ENCODE measurements at regions not wholly inside any gene's neighbourhood (a gene's known extent, or its start where the extent isn't known, plus 50 kb on each side); places are given as distances from the start of the nearest gene placed in this dataset.

GRCh38 chr12:13606290-13606689 is 375.1 kb downstream of the GRIN2B start:
- H3K9me1 ChIP-seq (ENCODE audit: insufficient read depth, low read length): no peaks in the 10 kb centered on the region
- H3K4me1 ChIP-seq (ENCODE audit: control insufficient read depth, insufficient read depth, low read length): no peaks in the 10 kb centered on the region
- no peak overlapping the region for H2AK5ac ChIP-seq (ENCODE audit: low read depth, low read length)
- H2AK9ac ChIP-seq (replicated peaks; ENCODE audit: low read depth, low read length, poor library complexity): no peak overlapping the region
- no peak overlapping the region for H3K4me2 ChIP-seq (ENCODE audit: low read depth, low read length)
- intact Hi-C loops (cut with micrococcal nuclease) (no loop called here), in situ Hi-C loops (cut with MboI; ENCODE audit: low sequenced_read_pairs) (no loop called here), dilution Hi-C loops (cut with HindIII; ENCODE audit: low sequenced_read_pairs, unreplicated experiment) (no loop called here)
- no peak overlapping the region for H3K27ac ChIP-seq (ENCODE audit: insufficient read depth, low read length)
- no peak overlapping the region for H2BK5ac ChIP-seq (ENCODE audit: low read depth, low read length, poor library complexity, severe bottlenecking)
- BruUV-seq (replicated peaks): no TSS peak
- H3K36me3 ChIP-seq (ENCODE audit: control insufficient read depth, insufficient read depth, low read length): no peaks in the 10 kb centered on the region
- no peaks in the 10 kb centered on the region for H4K20me1 ChIP-seq (ENCODE audit: insufficient read depth, low read length)
- H3K79me1 ChIP-seq (ENCODE audit: low read depth in 1 of 2, low read length in 2 of 2): no peaks in the 10 kb centered on the region
- H4K8ac ChIP-seq (ENCODE audit: low read depth in 2 of 2, low read length in 2 of 2): no peak overlapping the region
- no peak overlapping the region for H3K4me3 ChIP-seq (ENCODE audit: insufficient read depth, low read depth, low read length)
- WGBS, 2 experiments (ENCODE audit: extremely low coverage in 2 of 2, insufficient read length in 1 of 2): no CpG with 5 or more reads among the region's 4 CpGs
- no peak overlapping the region for H2BK15ac ChIP-seq (ENCODE audit: low read depth, low read length)
- ATAC-seq (ENCODE audit: low read depth): no peak
- no peak overlapping the region for H3K56ac ChIP-seq (ENCODE audit: extremely low read depth, insufficient read depth, low read length)
- H4K5ac ChIP-seq (ENCODE audit: low read depth, low read length): no peak overlapping the region
- H3K9ac ChIP-seq (ENCODE audit: low read depth, low read length): no peak overlapping the region
- H2BK20ac ChIP-seq (ENCODE audit: low read depth, low read length): no peak overlapping the region
- H3K4ac ChIP-seq (ENCODE audit: low read depth, low read length): no peak overlapping the region
- H2BK120ac ChIP-seq (ENCODE audit: low read depth, low read length): no peak overlapping the region
- ChIA-PET POLR2A (ENCODE audit: unreplicated experiment) (no interaction called here), CTCF (no interaction called here)
- no peak overlapping the region for H4K91ac ChIP-seq (ENCODE audit: insufficient read depth, low read depth, low read length)
- no peak overlapping the region for H3K14ac ChIP-seq (replicated peaks; ENCODE audit: low read depth, low read length)
- H3K27me3 ChIP-seq (ENCODE audit: control insufficient read depth, insufficient read depth, low read length): no peaks in the 10 kb centered on the region
- no peak for DNase-seq
- no peaks in the 10 kb centered on the region for H3K9me3 ChIP-seq (ENCODE audit: control insufficient read depth, insufficient read depth, low read length)
- H2AFZ ChIP-seq (replicated peaks; ENCODE audit: low read length, poor library complexity): no peak overlapping the region
- TF ChIP-seq RFX5 (IDR thresholded peaks at IDR 0.05; ENCODE audit: low read depth, low read length) (no peak), MAZ (IDR thresholded peaks at IDR 0.05; ENCODE audit: borderline replicate concordance, low read depth, low read length) (no peak), BHLHE40 (IDR thresholded peaks at IDR 0.05; ENCODE audit: low read depth, low read length) (no peak), CTCF (conservative IDR thresholded peaks at IDR 0.05; ENCODE audit: low read depth, low read length) (no peak), RCOR1 (IDR thresholded peaks at IDR 0.05; ENCODE audit: insufficient replicate concordance, low read length) (no peak), CEBPB (IDR thresholded peaks at IDR 0.05; ENCODE audit: low read depth, low read length) (no peak), POLR2A (IDR thresholded peaks at IDR 0.05; ENCODE audit: low read depth, low read length) (no peak), ELK1 (IDR thresholded peaks at IDR 0.05; ENCODE audit: borderline replicate concordance, low read depth, low read length) (no peak), USF2 (IDR thresholded peaks at IDR 0.05; ENCODE audit: low read depth, low read length) (no peak), MXI1 (IDR thresholded peaks at IDR 0.05; ENCODE audit: borderline replicate concordance, low read depth, low read length) (no peak), NFE2L2 (IDR thresholded peaks at IDR 0.05; ENCODE audit: low read depth, low read length) (no peak), CHD1 (IDR thresholded peaks at IDR 0.05; ENCODE audit: low read depth, low read length) (no peak), FOS (IDR thresholded peaks at IDR 0.05; ENCODE audit: low read depth, low read length) (no peak), SMC3 (IDR thresholded peaks at IDR 0.05; ENCODE audit: low read depth, low read length) (no peak), RAD21 (IDR thresholded peaks at IDR 0.05; ENCODE audit: low read length) (no peak)
- no peak overlapping the region for H3K23ac ChIP-seq (ENCODE audit: low read depth, low read length)
- H3K18ac ChIP-seq (ENCODE audit: low read depth, low read length): no peak overlapping the region

Data from IMR-90 (cell line).